ENCODE measurements at regions not wholly inside any gene's neighbourhood (a gene's known extent, or its start where the extent isn't known, plus 50 kb on each side); places are given as distances from the start of the nearest gene placed in this dataset.
"Not testable (repeated sequence)": the region's sequence is repeated elsewhere in the genome, so short reads cannot be mapped to it uniquely, and the experiment has no call there.

- DNase-seq (ENCODE audit: insufficient read length, low spot score) = no peak
- FAIRE-seq = no peak
- TF ChIP-seq CTCF (IDR thresholded peaks at IDR 0.05; ENCODE audit: insufficient read depth, missing control alignments) = no peak
Measured at GRCh38 chr7:46264646-46265045, 343.6 kb upstream of the IGFBP3 start.

GRCh38 chr7:46261638-46262037, 340.6 kb upstream of the IGFBP3 start:
- DNase-seq (ENCODE audit: insufficient read length, low spot score); FAIRE-seq: not testable (repeated sequence)

GRCh38 chr7:46259947-46260346, 338.9 kb upstream of the IGFBP3 start:
- no peak for DNase-seq (ENCODE audit: insufficient read length, low spot score)
- TF ChIP-seq CTCF (IDR thresholded peaks at IDR 0.05; ENCODE audit: insufficient read depth, missing control alignments) = no peak

GRCh38 chr7:46257761-46258448, 336.8 kb upstream of the IGFBP3 start:
- TF ChIP-seq CTCF (IDR thresholded peaks at IDR 0.05; ENCODE audit: insufficient read depth, missing control alignments) = no peak
- FAIRE-seq (no peak), DNase-seq (ENCODE audit: insufficient read length, low spot score) (no peak)

More at GRCh38 chr7:46259947-46260346, 338.9 kb upstream of the IGFBP3 start:
- FAIRE-seq = no peak

GRCh38 chr7:46256870-46257661, 336.0 kb upstream of the IGFBP3 start:
- DNase-seq (ENCODE audit: insufficient read length, low spot score) (no peak), FAIRE-seq (no peak)
- no peak for TF ChIP-seq CTCF (IDR thresholded peaks at IDR 0.05; ENCODE audit: insufficient read depth, missing control alignments)

- DNase-seq (ENCODE audit: insufficient read length, low spot score) = no peak
- TF ChIP-seq CTCF (IDR thresholded peaks at IDR 0.05; ENCODE audit: insufficient read depth, missing control alignments) = no peak
- no peak for FAIRE-seq
Measured at GRCh38 chr7:46253520-46253919, 332.4 kb upstream of the IGFBP3 start.

- FAIRE-seq (no peak), DNase-seq (ENCODE audit: insufficient read length, low spot score) (no peak)
- no peak for TF ChIP-seq CTCF (IDR thresholded peaks at IDR 0.05; ENCODE audit: insufficient read depth, missing control alignments)
Measured at GRCh38 chr7:46247664-46248063, 326.6 kb upstream of the IGFBP3 start.
